Type B pancreatic cell (in vitro differentiated cells): ENCODE measurements at regions not wholly inside any gene's neighbourhood (a gene's known extent, or its start where the extent isn't known, plus 50 kb on each side); places are given as distances from the start of the nearest gene placed in this dataset.
A peak's percentile ranks its signal among the peaks of the same experiment; 100 is the strongest.

Experiments
- DNase-seq: peaks from one replicate; pipeline ENCODE4 v3.0.0; 2021; ENCODE audit warnings: mixed read lengths; ENCODE audit not compliant: unreplicated experiment; ENCODE audit errors: extremely low spot score
- H3K27ac Mint-ChIP-seq: 2 replicates; pipeline ENCODE4 v1.8.0; 2021; ENCODE audit warnings: mild to moderate bottlenecking, mixed read lengths
- H3K27me3 Mint-ChIP-seq: 2 replicates; pipeline ENCODE4 v1.8.0; 2021; ENCODE audit warnings: mixed read lengths
- H3K36me3 Mint-ChIP-seq: 2 replicates; pipeline ENCODE4 v1.8.0; 2021; ENCODE audit warnings: mixed read lengths
- H3K4me1 Mint-ChIP-seq: one replicate; pipeline ENCODE4 v1.8.0; 2021; ENCODE audit warnings: mixed read lengths; ENCODE audit not compliant: unreplicated experiment
- H3K4me3 Mint-ChIP-seq: 2 replicates; pipeline ENCODE4 v1.8.0; 2021; ENCODE audit warnings: mild to moderate bottlenecking, mixed read lengths
- H3K9me3 Mint-ChIP-seq: 2 replicates; pipeline ENCODE4 v1.8.0; 2021; ENCODE audit warnings: mixed read lengths
- CTCF ChIP-seq: fragments of 200-600 bp; sonication (generic); conservative IDR thresholded peaks from 2 replicates; pipeline ENCODE4 v1.5.0; 2021; ENCODE audit warnings: antibody characterized with exemption, mild to moderate bottlenecking

- Mint-ChIP-seq H3K36me3 (no peaks in the 10 kb centered on the region), H3K4me3 (no peak overlapping the region), H3K4me1 (peaks cover 20% of the 10 kb centered on the region), H3K27ac (no peak overlapping the region), H3K9me3 (no peaks in the 10 kb centered on the region), H3K27me3 (no peaks in the 10 kb centered on the region)
- TF ChIP-seq CTCF: no peak
- DNase-seq: no peak
These were observed 85.3 kb upstream of the RBPJ start for GRCh38 chr4:26235500-26235899.

GRCh38 chr4:26237916-26238315 lies 82.9 kb upstream of the RBPJ start:
- H3K4me1 Mint-ChIP-seq: peaks cover 15% of the 10 kb centered on the region
- no peaks in the 10 kb centered on the region for H3K27me3 Mint-ChIP-seq
- H3K4me3 Mint-ChIP-seq: peak overlapping the region; percentile 77
- no peaks in the 10 kb centered on the region for H3K36me3 Mint-ChIP-seq
- TF ChIP-seq CTCF: no peak
- H3K27ac Mint-ChIP-seq: no peak overlapping the region
- DNase-seq: no peak
- H3K9me3 Mint-ChIP-seq: no peaks in the 10 kb centered on the region

- DNase-seq: no peak
- peak overlapping the region; percentile 77 for H3K4me3 Mint-ChIP-seq
- TF ChIP-seq CTCF: no peak
- H3K27me3 Mint-ChIP-seq: no peaks in the 10 kb centered on the region
- H3K36me3 Mint-ChIP-seq: no peaks in the 10 kb centered on the region
- H3K27ac Mint-ChIP-seq: peak overlapping the region; percentile 78
- no peaks in the 10 kb centered on the region for H3K9me3 Mint-ChIP-seq
- H3K4me1 Mint-ChIP-seq: peaks cover 15% of the 10 kb centered on the region
These were observed 82.4 kb upstream of the RBPJ start for GRCh38 chr4:26238426-26238777.

- H3K4me1 Mint-ChIP-seq: peaks cover 15% of the 10 kb centered on the region
- H3K27ac Mint-ChIP-seq: peak overlapping the region; percentile 78
- TF ChIP-seq CTCF: no peak
- no peak for DNase-seq
- peak overlapping the region; percentile 77 for H3K4me3 Mint-ChIP-seq
- H3K9me3 Mint-ChIP-seq: no peaks in the 10 kb centered on the region
- no peaks in the 10 kb centered on the region for H3K27me3 Mint-ChIP-seq
- H3K36me3 Mint-ChIP-seq: no peaks in the 10 kb centered on the region
These were observed 81.8 kb upstream of the RBPJ start for GRCh38 chr4:26238778-26239679.

GRCh38 chr4:26239801-26240200 lies 81.0 kb upstream of the RBPJ start:
- peaks cover 15% of the 10 kb centered on the region for H3K4me1 Mint-ChIP-seq
- DNase-seq: no peak
- no peaks in the 10 kb centered on the region for H3K27me3 Mint-ChIP-seq
- H3K27ac Mint-ChIP-seq: no peak overlapping the region
- H3K4me3 Mint-ChIP-seq: no peak overlapping the region
- no peaks in the 10 kb centered on the region for H3K9me3 Mint-ChIP-seq
- TF ChIP-seq CTCF: no peak
- H3K36me3 Mint-ChIP-seq: no peaks in the 10 kb centered on the region
